GM19468 (cell line): ENCODE measurements at regions not wholly inside any gene's neighbourhood (a gene's known extent, or its start where the extent isn't known, plus 50 kb on each side); places are given as distances from the start of the nearest gene placed in this dataset.

ENCODE experiments used
- ATAC-seq: cut with Tn5 transposase; IDR thresholded peaks from one replicate; pipeline ENCODE4 v1.9.1; 2021; ENCODE audit warnings: mild to moderate bottlenecking, moderate library complexity, moderate number of reproducible peaks; ENCODE audit not compliant: unreplicated experiment; ENCODE audit errors: extremely low read depth

GRCh38 chr10:8224591-8224990 is 170.1 kb downstream of the GATA3 start:
- ATAC-seq = no peak

- no peak for ATAC-seq
These were observed 170.7 kb downstream of the GATA3 start for GRCh38 chr10:8225187-8225586.

GRCh38 chr10:8227246-8227645 is 172.8 kb downstream of the GATA3 start:
- no peak for ATAC-seq

- no peak for ATAC-seq
These were observed 174.7 kb downstream of the GATA3 start for GRCh38 chr10:8229153-8229552.

GRCh38 chr10:8230902-8231301 is 176.4 kb downstream of the GATA3 start:
- ATAC-seq = no peak

GRCh38 chr10:8233049-8233448 is 178.6 kb downstream of the GATA3 start:
- no peak for ATAC-seq

- ATAC-seq = no peak
These were observed 179.4 kb downstream of the GATA3 start for GRCh38 chr10:8233832-8234259.

GRCh38 chr10:8235253-8236027 is 181.0 kb downstream of the GATA3 start:
- no peak for ATAC-seq

GRCh38 chr10:8238986-8239385 is 184.5 kb downstream of the GATA3 start:
- no peak for ATAC-seq

- ATAC-seq = no peak
These were observed 186.4 kb downstream of the GATA3 start for GRCh38 chr10:8240861-8241260.

- ATAC-seq = no peak
These were observed 187.9 kb downstream of the GATA3 start for GRCh38 chr10:8242295-8242872.

GRCh38 chr10:8245131-8245813 is 190.8 kb downstream of the GATA3 start:
- ATAC-seq = no peak

GRCh38 chr10:8245814-8246142 is 191.3 kb downstream of the GATA3 start:
- ATAC-seq = no peak

- ATAC-seq = no peak
These were observed 192.1 kb downstream of the GATA3 start for GRCh38 chr10:8246548-8246947.

GRCh38 chr10:8247191-8247590 is 192.7 kb downstream of the GATA3 start:
- ATAC-seq = no peak

- no peak for ATAC-seq
These were observed 194.4 kb downstream of the GATA3 start for GRCh38 chr10:8248868-8249267.

- ATAC-seq = no peak
These were observed 199.9 kb downstream of the GATA3 start for GRCh38 chr10:8254350-8254749.

- no peak for ATAC-seq
These were observed 200.8 kb downstream of the GATA3 start for GRCh38 chr10:8255301-8255700.

GRCh38 chr10:8260645-8261044 is 206.2 kb downstream of the GATA3 start:
- ATAC-seq = no peak

GRCh38 chr10:8262317-8262716 is 207.8 kb downstream of the GATA3 start:
- no peak for ATAC-seq

GRCh38 chr10:8269976-8270375 is 215.5 kb downstream of the GATA3 start:
- no peak for ATAC-seq
